ENCODE measurements at regions not wholly inside any gene's neighbourhood (a gene's known extent, or its start where the extent isn't known, plus 50 kb on each side); places are given as distances from the start of the nearest gene placed in this dataset.

- Mint-ChIP-seq H3K27ac (no peak overlapping the region), H3K4me3 (no peak overlapping the region), H3K27me3 (peaks cover 23 to 24% of the 10 kb centered on the region in 2 donors), H3K4me1 (no peaks in the 10 kb centered on the region), H3K36me3 (no peaks in the 10 kb centered on the region), H3K9me3 (no peaks in the 10 kb centered on the region)
- ATAC-seq (replicated peaks in 1 of 4) (no peak), DNase-seq (no peak)
- H3K27ac ChIP-seq (ENCODE audit: low read length) = no peak overlapping the region
- CTCF ChIA-PET = no interaction called here
- POLR2A ChIA-PET = no interaction called here
- 71% methylated on average over 4 of the region's 5 CpGs for WGBS (ENCODE audit: insufficient coverage)
- H3K36me3 ChIP-seq (ENCODE audit: control insufficient read depth in 2 of 2, extremely low read depth in 1 of 2, insufficient read depth in 1 of 2, low read length in 1 of 2) = no peaks in the 10 kb centered on the region
- no peaks in the 10 kb centered on the region for H3K4me1 ChIP-seq (ENCODE audit: control insufficient read depth in 1 of 2, extremely low read depth in 1 of 2, insufficient read depth in 2 of 2, low read length in 2 of 2)
- H3K27me3 ChIP-seq (replicated peaks in 1 of 2; ENCODE audit: control insufficient read depth in 2 of 2, extremely low read depth in 1 of 2, insufficient read depth in 2 of 2, low read length in 1 of 2) = peaks cover 0 to 18% of the 10 kb centered on the region in 2 experiments
- H3K9me3 ChIP-seq = no peaks in the 10 kb centered on the region
- H3K4me3 ChIP-seq (ENCODE audit: control insufficient read depth in 1 of 2, extremely low read depth in 1 of 2, low read length in 1 of 2) = no peak overlapping the region
Measured at GRCh38 chr13:97852181-97852874, 101.1 kb upstream of the IPO5 start.

- ChIA-PET POLR2A (no interaction called here), CTCF (no interaction called here)
- DNase-seq (no peak), ATAC-seq (replicated peaks in 1 of 4) (no peak)
- Mint-ChIP-seq H3K4me3 (no peak overlapping the region), H3K9me3 (no peaks in the 10 kb centered on the region), H3K4me1 (no peaks in the 10 kb centered on the region), H3K36me3 (no peaks in the 10 kb centered on the region), H3K27me3 (peaks cover 21 to 24% of the 10 kb centered on the region in 2 donors), H3K27ac (no peak overlapping the region)
- 73% methylated on average over 3 of the region's 4 CpGs for WGBS (ENCODE audit: insufficient coverage)
- no peaks in the 10 kb centered on the region for H3K9me3 ChIP-seq
- no peaks in the 10 kb centered on the region for H3K4me1 ChIP-seq (ENCODE audit: control insufficient read depth in 1 of 2, extremely low read depth in 1 of 2, insufficient read depth in 2 of 2, low read length in 2 of 2)
- H3K4me3 ChIP-seq (ENCODE audit: control insufficient read depth in 1 of 2, extremely low read depth in 1 of 2, low read length in 1 of 2) = no peak overlapping the region
- no peaks in the 10 kb centered on the region for H3K36me3 ChIP-seq (ENCODE audit: control insufficient read depth in 2 of 2, extremely low read depth in 1 of 2, insufficient read depth in 1 of 2, low read length in 1 of 2)
- peaks cover 0 to 17% of the 10 kb centered on the region in 2 experiments for H3K27me3 ChIP-seq (replicated peaks in 1 of 2; ENCODE audit: control insufficient read depth in 2 of 2, extremely low read depth in 1 of 2, insufficient read depth in 2 of 2, low read length in 1 of 2)
- no peak overlapping the region for H3K27ac ChIP-seq (ENCODE audit: low read length)
Measured at GRCh38 chr13:97853550-97853949, 99.9 kb upstream of the IPO5 start.

GRCh38 chr13:97855570-97856303 is 97.7 kb upstream of the IPO5 start:
- H3K4me1 Mint-ChIP-seq = no peaks in the 10 kb centered on the region
- Histone ChIP-seq H3K4me3 (ENCODE audit: control insufficient read depth in 1 of 2, extremely low read depth in 1 of 2, low read length in 1 of 2) (no peak overlapping the region), H3K27me3 (replicated peaks in 1 of 2; ENCODE audit: control insufficient read depth in 2 of 2, extremely low read depth in 1 of 2, insufficient read depth in 2 of 2, low read length in 1 of 2) (peaks cover 0 to 9% of the 10 kb centered on the region in 2 experiments), H3K4me1 (ENCODE audit: control insufficient read depth in 1 of 2, extremely low read depth in 1 of 2, insufficient read depth in 2 of 2, low read length in 2 of 2) (no peaks in the 10 kb centered on the region), H3K27ac (ENCODE audit: low read length) (no peak overlapping the region), H3K36me3 (ENCODE audit: control insufficient read depth in 2 of 2, extremely low read depth in 1 of 2, insufficient read depth in 1 of 2, low read length in 1 of 2) (no peaks in the 10 kb centered on the region), H3K9me3 (no peaks in the 10 kb centered on the region)
- peaks cover 11 to 19% of the 10 kb centered on the region in 2 donors for H3K27me3 Mint-ChIP-seq
- DNase-seq (peak in 2 of 35 experiments; percentile 2 to 38), ATAC-seq (replicated peaks in 1 of 4) (no peak)
- ChIA-PET CTCF (interaction anchor here (0.6 to 1.9 kb wide), 4 partner anchors 72 to 818 kb away, joined by 3 to 6 read pairs (median 4); no protein-coding TSS in a partner anchor), POLR2A (interaction anchor here in 1 of 2 donors (0.6 kb wide), 1 partner anchor 428 kb away, joined by 3 read pairs; no protein-coding TSS in a partner anchor)
- H3K27ac Mint-ChIP-seq = no peak overlapping the region
- 79% methylated on average over 8 of the region's 13 CpGs for WGBS (ENCODE audit: insufficient coverage)
- H3K36me3 Mint-ChIP-seq = no peaks in the 10 kb centered on the region
- H3K9me3 Mint-ChIP-seq = no peaks in the 10 kb centered on the region
- H3K4me3 Mint-ChIP-seq = no peak overlapping the region

- peaks cover 0 to 9% of the 10 kb centered on the region in 2 experiments for H3K27me3 ChIP-seq (replicated peaks in 1 of 2; ENCODE audit: control insufficient read depth in 2 of 2, extremely low read depth in 1 of 2, insufficient read depth in 2 of 2, low read length in 1 of 2)
- ATAC-seq (replicated peaks in 1 of 4) (no peak), DNase-seq (no peak)
- no peaks in the 10 kb centered on the region for H3K36me3 ChIP-seq (ENCODE audit: control insufficient read depth in 2 of 2, extremely low read depth in 1 of 2, insufficient read depth in 1 of 2, low read length in 1 of 2)
- WGBS (ENCODE audit: insufficient coverage) = 88% methylated on average over 2 of the region's 4 CpGs
- no peak overlapping the region for H3K27ac Mint-ChIP-seq
- no peak overlapping the region for H3K27ac ChIP-seq (ENCODE audit: low read length)
- H3K9me3 Mint-ChIP-seq = no peaks in the 10 kb centered on the region
- no peaks in the 10 kb centered on the region for H3K36me3 Mint-ChIP-seq
- ChIA-PET CTCF (interaction anchor here (0.6 to 1.9 kb wide), 5 partner anchors 72 to 1613 kb away, joined by 3 to 6 read pairs (median 3); no protein-coding TSS in a partner anchor), POLR2A (no interaction called here)
- no peak overlapping the region for H3K4me3 Mint-ChIP-seq
- H3K4me1 Mint-ChIP-seq = no peaks in the 10 kb centered on the region
- H3K9me3 ChIP-seq = no peaks in the 10 kb centered on the region
- H3K27me3 Mint-ChIP-seq = peaks cover 11 to 14% of the 10 kb centered on the region in 2 donors
- no peaks in the 10 kb centered on the region for H3K4me1 ChIP-seq (ENCODE audit: control insufficient read depth in 1 of 2, extremely low read depth in 1 of 2, insufficient read depth in 2 of 2, low read length in 2 of 2)
- no peak overlapping the region for H3K4me3 ChIP-seq (ENCODE audit: control insufficient read depth in 1 of 2, extremely low read depth in 1 of 2, low read length in 1 of 2)
Measured at GRCh38 chr13:97856304-97856675, 97.2 kb upstream of the IPO5 start.

GRCh38 chr13:97858161-97858560 is 95.3 kb upstream of the IPO5 start:
- Mint-ChIP-seq H3K27me3 (peaks cover 10 to 11% of the 10 kb centered on the region in 2 donors), H3K4me1 (no peaks in the 10 kb centered on the region), H3K36me3 (no peaks in the 10 kb centered on the region), H3K27ac (no peak overlapping the region), H3K4me3 (no peak overlapping the region), H3K9me3 (no peaks in the 10 kb centered on the region)
- H3K27me3 ChIP-seq (replicated peaks in 1 of 2; ENCODE audit: control insufficient read depth in 2 of 2, extremely low read depth in 1 of 2, insufficient read depth in 2 of 2, low read length in 1 of 2) = peaks cover 0 to 9% of the 10 kb centered on the region in 2 experiments
- H3K4me3 ChIP-seq (ENCODE audit: control insufficient read depth in 1 of 2, extremely low read depth in 1 of 2, low read length in 1 of 2) = no peak overlapping the region
- DNase-seq = no peak
- no peak overlapping the region for H3K27ac ChIP-seq (ENCODE audit: low read length)
- POLR2A ChIA-PET = interaction anchor here in 1 of 2 donors (0.9 kb wide), 1 partner anchor 9 kb away, joined by 7 read pairs; no protein-coding TSS in a partner anchor
- H3K4me1 ChIP-seq (ENCODE audit: control insufficient read depth in 1 of 2, extremely low read depth in 1 of 2, insufficient read depth in 2 of 2, low read length in 2 of 2) = no peaks in the 10 kb centered on the region
- ATAC-seq (replicated peaks in 1 of 4) = no peak
- CTCF ChIA-PET = no interaction called here
- H3K36me3 ChIP-seq (ENCODE audit: control insufficient read depth in 2 of 2, extremely low read depth in 1 of 2, insufficient read depth in 1 of 2, low read length in 1 of 2) = no peaks in the 10 kb centered on the region
- H3K9me3 ChIP-seq = no peaks in the 10 kb centered on the region
- WGBS (ENCODE audit: insufficient coverage) = 94% methylated on average over 2 of the region's 2 CpGs

- H3K36me3 Mint-ChIP-seq = no peaks in the 10 kb centered on the region
- H3K36me3 ChIP-seq (ENCODE audit: control insufficient read depth in 2 of 2, extremely low read depth in 1 of 2, insufficient read depth in 1 of 2, low read length in 1 of 2) = no peaks in the 10 kb centered on the region
- no peak overlapping the region for H3K4me3 ChIP-seq (ENCODE audit: control insufficient read depth in 1 of 2, extremely low read depth in 1 of 2, low read length in 1 of 2)
- H3K4me1 ChIP-seq (ENCODE audit: control insufficient read depth in 1 of 2, extremely low read depth in 1 of 2, insufficient read depth in 2 of 2, low read length in 2 of 2) = no peaks in the 10 kb centered on the region
- no peaks in the 10 kb centered on the region for H3K27me3 ChIP-seq (replicated peaks in 1 of 2; ENCODE audit: control insufficient read depth in 2 of 2, extremely low read depth in 1 of 2, insufficient read depth in 2 of 2, low read length in 1 of 2)
- ATAC-seq (replicated peaks in 1 of 4) (no peak), DNase-seq (no peak)
- H3K9me3 ChIP-seq = no peaks in the 10 kb centered on the region
- ChIA-PET POLR2A (no interaction called here), CTCF (interaction anchor here in 1 of 2 donors (0.7 kb wide), 1 partner anchor 215 kb away, joined by 3 read pairs; no protein-coding TSS in a partner anchor)
- no peaks in the 10 kb centered on the region for H3K9me3 Mint-ChIP-seq
- H3K27me3 Mint-ChIP-seq = peaks cover 7% of the 10 kb centered on the region in 2 donors
- 90% methylated on average over 2 of the region's 4 CpGs for WGBS (ENCODE audit: insufficient coverage)
- no peak overlapping the region for H3K27ac Mint-ChIP-seq
- no peak overlapping the region for H3K4me3 Mint-ChIP-seq
- H3K27ac ChIP-seq (ENCODE audit: low read length) = no peak overlapping the region
- H3K4me1 Mint-ChIP-seq = no peaks in the 10 kb centered on the region
Measured at GRCh38 chr13:97866346-97866745, 87.1 kb upstream of the IPO5 start.
